Astrocyte of the spinal cord (primary cell): ENCODE measurements at regions not wholly inside any gene's neighbourhood (a gene's known extent, or its start where the extent isn't known, plus 50 kb on each side); places are given as distances from the start of the nearest gene placed in this dataset.

ENCODE experiments used
- DNase-seq: peaks from one replicate; pipeline ENCODE4 v3.0.0; 2011; ENCODE audit warnings: low read depth, low spot score
- H3K4me3 ChIP-seq: 2 replicates; pipeline ENCODE4 v1.5.1; 2011; ENCODE audit warnings: low read depth, mild to moderate bottlenecking, low read length, moderate library complexity
- in situ Hi-C: cut with HindIII; loops from 2 replicates; pipeline ENCODE4 v1.10.0; 2017; ENCODE audit warnings: low sequenced_read_pairs
- TF ChIP-seq, protein P1 (sequence below): IDR thresholded peaks from 2 replicates; pipeline ENCODE4 v1.5.1; 2012; ENCODE audit warnings: low read depth, mild to moderate bottlenecking, low read length, inconsistent platforms

DNA sequence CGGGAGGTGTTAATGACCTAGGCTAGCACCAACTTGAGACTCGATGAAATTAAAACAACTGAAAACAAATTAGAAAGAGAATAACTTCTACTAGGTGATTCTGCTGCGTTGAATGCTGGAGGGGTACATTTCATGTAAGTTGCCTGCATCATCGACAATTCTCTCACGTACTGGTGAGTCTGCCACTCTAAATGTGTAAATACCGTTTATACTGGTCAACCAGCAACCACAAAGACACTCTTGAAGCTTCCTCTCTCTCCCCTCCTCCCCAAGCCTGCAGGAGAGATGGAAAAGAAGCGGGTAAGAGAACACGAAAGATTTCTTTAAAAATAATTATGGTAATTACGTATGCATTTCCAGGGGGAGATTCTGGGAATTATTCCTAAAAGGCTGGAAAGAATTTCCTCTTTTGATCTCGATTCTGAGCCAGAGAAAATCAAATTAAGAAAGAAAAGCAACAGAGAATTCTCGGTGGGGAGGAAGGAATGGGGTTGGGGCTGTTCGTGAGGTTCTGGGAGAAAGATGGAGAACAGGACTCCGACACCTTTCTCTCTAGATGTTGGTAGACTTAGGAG is 68.6 kb upstream of the MRTFB start:
- no peak for DNase-seq
- H3K4me3 ChIP-seq = peak overlapping the region; percentile 26
- TF ChIP-seq, protein P1, sequence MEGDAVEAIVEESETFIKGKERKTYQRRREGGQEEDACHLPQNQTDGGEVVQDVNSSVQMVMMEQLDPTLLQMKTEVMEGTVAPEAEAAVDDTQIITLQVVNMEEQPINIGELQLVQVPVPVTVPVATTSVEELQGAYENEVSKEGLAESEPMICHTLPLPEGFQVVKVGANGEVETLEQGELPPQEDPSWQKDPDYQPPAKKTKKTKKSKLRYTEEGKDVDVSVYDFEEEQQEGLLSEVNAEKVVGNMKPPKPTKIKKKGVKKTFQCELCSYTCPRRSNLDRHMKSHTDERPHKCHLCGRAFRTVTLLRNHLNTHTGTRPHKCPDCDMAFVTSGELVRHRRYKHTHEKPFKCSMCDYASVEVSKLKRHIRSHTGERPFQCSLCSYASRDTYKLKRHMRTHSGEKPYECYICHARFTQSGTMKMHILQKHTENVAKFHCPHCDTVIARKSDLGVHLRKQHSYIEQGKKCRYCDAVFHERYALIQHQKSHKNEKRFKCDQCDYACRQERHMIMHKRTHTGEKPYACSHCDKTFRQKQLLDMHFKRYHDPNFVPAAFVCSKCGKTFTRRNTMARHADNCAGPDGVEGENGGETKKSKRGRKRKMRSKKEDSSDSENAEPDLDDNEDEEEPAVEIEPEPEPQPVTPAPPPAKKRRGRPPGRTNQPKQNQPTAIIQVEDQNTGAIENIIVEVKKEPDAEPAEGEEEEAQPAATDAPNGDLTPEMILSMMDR = no peak
- in situ Hi-C loops = no loop called here

DNA sequence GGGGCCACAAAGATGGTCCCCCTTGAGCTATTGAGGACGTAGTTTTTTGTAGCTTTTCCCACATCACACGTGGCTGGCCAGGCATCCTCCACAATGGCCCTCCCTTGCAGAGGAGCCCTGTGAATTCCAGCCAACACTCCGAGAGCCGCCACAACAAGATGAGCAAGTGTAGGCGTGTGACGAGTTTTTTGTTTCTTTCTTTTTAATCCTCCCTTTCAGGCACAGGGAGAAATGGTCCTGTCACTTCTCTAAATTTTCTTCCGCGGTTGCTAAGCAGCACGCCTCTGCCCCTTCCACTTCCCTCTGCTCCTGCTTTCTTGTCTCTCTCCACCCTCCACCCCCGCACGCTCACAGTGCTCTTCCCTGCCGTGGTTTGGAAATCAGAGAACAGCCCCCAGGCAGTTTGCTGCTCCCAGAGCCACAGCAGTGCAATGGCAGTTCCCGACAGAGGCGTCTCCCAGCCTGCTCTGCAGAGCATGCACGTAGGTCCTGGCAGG is 68.0 kb upstream of the MRTFB start:
- TF ChIP-seq, protein P1 = no peak
- in situ Hi-C loops = no loop called here
- peak; percentile 41 for DNase-seq
- H3K4me3 ChIP-seq = peak overlapping the region; percentile 26

DNA sequence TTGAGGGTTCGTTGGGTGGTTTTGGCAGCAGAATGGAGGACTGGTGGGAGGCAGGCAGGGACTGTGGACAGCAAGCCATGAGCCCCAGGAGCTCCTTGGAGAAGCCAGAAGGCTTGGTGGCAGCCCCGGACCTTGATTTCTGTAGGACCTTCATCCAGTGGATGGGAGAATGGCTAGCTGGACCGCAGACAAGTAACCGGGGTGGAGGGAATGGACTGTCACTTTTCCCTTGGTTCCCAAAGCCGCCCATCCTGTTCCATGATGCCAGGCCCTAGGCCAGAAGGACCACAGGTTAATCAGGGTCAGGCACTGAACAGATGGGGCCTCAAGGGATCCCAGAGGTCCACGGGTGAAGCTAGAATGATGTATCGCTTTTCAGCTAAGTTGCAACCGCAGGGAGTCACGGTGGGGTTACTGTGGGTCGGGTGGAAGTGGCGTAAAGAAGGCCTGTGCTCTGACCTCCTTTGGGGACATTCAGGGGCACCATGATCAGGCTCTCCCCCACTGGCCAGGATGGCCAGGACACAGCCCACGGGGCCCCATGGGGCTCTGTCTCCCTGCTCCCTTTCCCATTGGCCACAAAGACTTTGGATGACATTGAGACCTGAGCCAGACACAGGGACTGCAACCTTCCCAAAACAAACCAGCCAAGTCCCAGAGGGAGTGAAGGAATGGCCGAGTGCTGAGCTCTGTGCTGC is 66.9 kb upstream of the MRTFB start:
- H3K4me3 ChIP-seq = no peak overlapping the region
- in situ Hi-C loops = no loop called here
- TF ChIP-seq, protein P1 = no peak
- no peak for DNase-seq

DNA sequence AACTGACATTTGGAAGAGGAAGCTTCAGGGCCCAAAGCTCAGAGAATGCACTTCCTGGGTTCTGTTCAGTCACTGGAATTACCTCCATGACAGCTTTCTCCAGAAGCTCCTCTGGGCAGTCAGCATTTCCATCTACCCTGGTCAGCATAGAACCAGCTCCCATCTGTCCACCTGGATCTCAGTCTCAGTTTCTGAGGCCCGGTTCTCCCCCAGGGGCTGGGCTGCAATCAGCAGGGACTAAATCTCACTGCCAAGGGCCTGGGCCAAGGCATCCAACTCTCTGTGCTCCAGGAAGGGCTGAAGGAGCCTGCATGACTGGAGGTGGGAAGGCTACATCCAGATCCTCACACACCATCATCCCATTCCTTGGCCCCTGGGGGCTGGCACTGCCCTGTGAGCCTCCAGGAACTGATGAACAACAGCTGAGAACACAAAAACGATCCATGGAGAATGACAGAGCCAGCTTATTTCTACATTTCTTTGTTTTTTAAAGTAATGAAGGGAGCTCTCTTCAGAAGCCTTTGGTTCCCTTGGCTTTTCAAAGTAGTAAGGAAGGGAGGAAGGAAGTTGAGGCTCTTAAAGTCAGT is 66.3 kb upstream of the MRTFB start:
- TF ChIP-seq, protein P1 = no peak
- DNase-seq = no peak
- no peak overlapping the region for H3K4me3 ChIP-seq
- in situ Hi-C loops = no loop called here

DNA sequence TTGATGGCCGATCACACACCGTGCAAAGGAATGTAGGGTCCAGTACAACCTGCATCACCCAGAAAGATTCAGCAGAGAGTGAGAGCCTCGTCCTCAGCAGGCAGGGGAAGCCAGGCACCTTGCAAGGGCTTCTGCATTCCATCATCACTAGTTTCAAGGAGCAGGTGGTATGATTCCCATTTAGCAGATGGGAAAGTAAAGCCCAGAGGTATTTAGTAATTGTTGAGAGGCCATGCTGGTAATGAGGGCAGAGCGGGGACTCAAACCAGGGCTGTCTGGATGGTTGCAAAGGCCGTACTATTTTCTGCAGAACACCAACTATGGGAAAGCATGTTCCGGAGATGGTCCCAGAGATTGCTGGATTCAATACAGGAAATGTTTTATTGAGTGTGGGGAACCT is 65.8 kb upstream of the MRTFB start:
- in situ Hi-C loops = no loop called here
- no peak for DNase-seq
- H3K4me3 ChIP-seq = no peak overlapping the region
- TF ChIP-seq, protein P1 = no peak

DNA sequence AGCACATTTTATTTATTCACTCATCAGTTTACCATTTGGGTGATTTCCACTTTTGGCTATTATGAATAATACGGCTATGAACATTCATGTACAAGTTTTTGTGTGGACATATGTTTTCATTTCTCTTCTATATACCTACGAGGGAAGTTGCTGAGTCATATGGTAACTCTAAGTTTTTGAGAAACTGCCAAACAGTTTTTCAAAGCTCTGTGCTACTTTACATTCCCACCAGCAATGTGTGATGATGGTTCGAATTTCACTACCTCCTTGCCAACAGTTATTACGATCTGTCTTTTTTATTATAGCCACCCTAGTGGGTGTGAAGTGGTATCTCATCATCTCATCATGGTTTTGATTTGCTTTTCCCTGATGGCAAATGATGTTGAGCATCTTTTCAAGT is 63.7 kb upstream of the MRTFB start:
- no peak overlapping the region for H3K4me3 ChIP-seq
- peak; percentile 82 for DNase-seq
- in situ Hi-C loops = no loop called here
- TF ChIP-seq, protein P1 = no peak
